NOMO-1 treated with dmso at 0.1 percent for 144 hours (cell line): ENCODE measurements at regions not wholly inside any gene's neighbourhood (a gene's known extent, or its start where the extent isn't known, plus 50 kb on each side); places are given as distances from the start of the nearest gene placed in this dataset.
"Not testable (repeated sequence)": the region's sequence is repeated elsewhere in the genome, so short reads cannot be mapped to it uniquely, and the experiment has no call there.

Experiments
- DNase-seq: peaks from one replicate; lab custom pipeline; 2025; ENCODE audit not compliant: unreplicated experiment; lab: John Stamatoyannopoulos, UW

GRCh38 chr5:122665051-122665450, 109.8 kb upstream of the SNX2 start:
- no peak for DNase-seq

DNA sequence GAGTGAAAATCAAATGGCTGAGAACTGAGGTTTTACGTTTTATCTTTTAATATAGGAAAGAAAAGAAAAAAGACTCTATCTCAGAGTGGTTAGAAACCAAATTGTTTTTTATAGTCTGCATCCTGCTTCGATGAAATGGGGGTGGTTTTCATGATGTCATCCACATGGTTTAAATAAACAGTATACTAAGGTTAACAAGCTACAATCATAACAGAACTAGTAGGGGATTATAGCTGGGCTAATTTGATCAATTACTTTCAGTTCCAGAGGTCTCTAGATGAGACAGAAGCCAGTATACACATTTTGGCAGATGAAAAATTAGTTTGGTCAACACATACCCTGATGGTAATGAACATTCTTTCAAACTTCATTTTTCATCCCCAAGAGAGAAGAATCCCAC, 106.3 kb upstream of the SNX2 start:
- DNase-seq = no peak

- not testable (repeated sequence) for DNase-seq
Observed at GRCh38 chr5:122669709-122670108, 105.2 kb upstream of the SNX2 start.

DNA sequence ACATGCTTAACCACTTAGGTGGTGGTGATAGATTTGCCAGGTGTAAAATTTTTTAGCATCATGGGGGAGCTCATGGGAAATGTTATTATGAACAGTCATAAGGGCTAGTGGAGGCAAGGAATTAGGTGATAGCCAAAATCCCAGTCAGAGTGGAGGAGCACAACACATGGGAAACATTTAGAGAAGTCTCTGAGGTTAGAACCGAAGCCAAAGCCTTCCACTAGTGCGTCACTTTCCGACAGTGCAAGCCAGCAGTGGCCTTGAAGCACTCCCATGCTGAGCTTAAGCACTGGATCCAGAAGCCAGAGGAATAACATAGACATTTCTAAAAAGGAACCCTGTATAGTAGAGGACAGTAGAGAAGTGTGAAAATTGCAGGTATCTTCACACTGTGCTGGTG, 101.5 kb upstream of the SNX2 start:
- no peak for DNase-seq

DNA sequence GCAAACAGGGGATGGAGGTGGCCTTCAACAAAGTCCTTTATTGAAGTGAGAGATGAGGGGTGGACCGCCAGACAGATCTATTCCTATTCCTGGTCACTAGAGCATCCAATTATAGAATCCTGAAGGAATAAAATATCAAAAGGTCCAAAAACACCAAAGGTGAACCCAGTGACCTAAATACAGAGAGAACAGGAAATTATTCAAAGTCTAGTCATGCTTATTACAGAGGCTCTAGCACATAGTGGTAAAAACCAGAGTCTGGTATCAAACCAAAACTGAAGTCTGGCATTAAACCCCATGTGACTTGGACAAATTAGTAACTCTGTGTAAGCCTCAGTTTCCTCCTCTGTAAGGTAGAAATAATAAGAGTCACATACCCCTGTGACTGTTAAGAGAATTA, 100.5 kb upstream of the SNX2 start:
- DNase-seq = no peak

DNA sequence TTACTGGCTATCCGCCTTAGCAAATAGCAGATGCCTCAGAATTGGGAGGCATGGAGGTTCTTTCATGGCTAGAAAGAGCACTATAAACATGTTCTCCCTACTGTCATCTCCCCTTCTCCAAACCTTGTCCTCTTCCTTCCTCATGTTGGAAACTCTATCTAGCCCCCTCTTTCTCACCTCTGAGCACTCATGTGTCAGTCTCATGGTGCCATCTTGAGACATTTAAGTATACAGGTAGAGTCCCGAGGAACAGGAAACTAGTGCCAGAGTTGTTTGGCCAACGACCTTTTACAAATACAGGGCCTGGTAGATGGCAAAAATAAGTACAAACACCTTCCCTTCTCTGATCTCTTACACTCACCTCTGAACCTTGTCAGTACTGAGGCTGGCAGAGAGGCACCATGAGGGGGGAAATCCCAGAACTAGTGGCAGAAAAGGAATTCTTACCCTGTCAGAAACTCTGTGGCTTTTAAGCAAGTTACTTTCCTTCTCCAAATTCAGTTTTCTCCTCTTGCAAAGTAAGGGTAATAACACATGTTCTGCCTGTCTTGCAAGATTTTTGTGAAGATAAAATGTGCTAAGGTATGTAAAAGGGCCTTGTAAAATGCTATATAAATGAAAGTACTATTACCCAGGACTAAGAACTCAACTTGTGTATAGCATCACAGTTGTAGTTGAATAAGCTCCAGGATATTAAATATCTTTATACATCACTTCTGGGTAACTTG, 94.1 kb upstream of the SNX2 start:
- no peak for DNase-seq

DNA sequence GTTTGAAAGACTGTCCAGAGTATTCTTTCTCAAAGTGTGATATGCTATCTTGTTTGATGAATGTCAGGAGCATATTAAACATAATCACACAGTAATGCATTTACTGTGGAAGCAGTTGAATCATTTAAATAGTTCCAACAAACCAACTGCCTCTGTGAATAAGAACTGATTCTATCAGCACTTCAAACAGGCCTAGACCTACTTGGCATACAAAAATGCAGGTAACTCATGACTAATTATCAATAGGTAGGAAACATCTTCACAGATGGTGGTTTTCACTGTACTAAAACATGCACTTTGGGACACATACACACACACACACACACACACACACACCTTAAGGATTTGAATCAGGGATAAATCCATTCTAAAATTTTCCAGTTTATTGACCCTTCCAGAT, 91.2 kb upstream of the SNX2 start:
- DNase-seq = no peak

GRCh38 chr5:122690266-122690665, 84.6 kb upstream of the SNX2 start:
- no peak for DNase-seq

DNA sequence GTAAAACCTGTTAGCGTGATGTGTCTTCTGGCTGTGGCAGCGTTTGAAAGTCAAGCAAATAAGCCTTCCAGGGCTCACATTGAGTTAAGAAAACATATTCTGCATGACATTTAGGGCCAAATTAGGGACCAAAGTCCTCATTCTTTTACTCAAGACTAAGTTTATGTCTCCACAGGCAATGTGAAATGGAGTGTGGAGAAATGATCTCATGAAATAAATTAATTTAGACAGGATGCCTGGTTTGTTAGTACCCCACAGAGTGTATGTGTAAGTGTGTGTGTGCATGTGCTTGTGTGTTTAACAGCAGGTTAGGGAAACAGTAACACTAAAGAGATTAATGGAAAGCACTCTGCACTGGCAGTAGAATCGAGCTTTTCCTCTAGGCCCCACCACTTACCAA, 82.9 kb upstream of the SNX2 start:
- DNase-seq = no peak

DNA sequence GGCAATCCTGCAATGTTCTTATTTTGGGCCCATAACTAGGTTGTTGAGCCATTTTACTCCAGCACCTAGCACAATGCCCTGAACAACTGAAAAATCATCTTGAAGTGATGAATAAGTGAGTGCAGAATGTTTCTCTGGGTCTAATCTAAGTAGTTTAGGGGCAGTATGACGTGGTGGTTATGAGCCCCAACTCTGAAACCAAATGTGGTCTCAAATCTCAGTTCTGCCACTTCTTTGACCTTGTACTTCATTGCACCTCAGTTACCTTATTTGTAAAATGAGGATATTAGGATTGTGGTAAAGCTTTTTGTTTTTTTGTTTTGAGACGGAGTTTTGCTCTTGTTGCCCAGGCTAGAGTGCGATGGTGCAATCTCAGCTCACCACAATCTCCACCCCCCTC, 80.9 kb upstream of the SNX2 start:
- no peak for DNase-seq

DNA sequence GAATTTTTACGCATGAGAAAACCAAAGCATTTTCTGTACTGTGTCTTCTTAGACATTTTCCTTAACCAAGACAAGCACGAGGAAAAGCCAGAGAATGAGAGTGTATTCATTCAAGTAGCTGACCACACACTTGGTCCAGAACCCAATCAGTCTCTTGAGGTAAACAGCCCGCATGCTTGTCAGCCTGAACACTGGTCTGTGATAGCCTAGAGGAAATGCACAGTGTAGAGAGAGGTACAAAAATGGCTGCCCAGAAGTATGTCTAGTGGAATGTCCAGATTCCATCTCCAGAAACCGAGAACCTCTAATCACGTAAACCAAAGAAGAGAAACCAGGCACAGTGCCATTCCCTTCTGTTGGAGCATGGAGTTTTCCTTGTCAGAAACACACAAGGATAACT, 80.0 kb upstream of the SNX2 start:
- no peak for DNase-seq

GRCh38 chr5:122696735-122697134, 78.1 kb upstream of the SNX2 start:
- DNase-seq = peak; percentile 31

- no peak for DNase-seq
Observed at GRCh38 chr5:122697191-122697590, 77.7 kb upstream of the SNX2 start.

- no peak for DNase-seq
Observed at GRCh38 chr5:122699201-122699600, 75.7 kb upstream of the SNX2 start.

- no peak for DNase-seq
Observed at GRCh38 chr5:122701640-122702523, 73.0 kb upstream of the SNX2 start.

DNA sequence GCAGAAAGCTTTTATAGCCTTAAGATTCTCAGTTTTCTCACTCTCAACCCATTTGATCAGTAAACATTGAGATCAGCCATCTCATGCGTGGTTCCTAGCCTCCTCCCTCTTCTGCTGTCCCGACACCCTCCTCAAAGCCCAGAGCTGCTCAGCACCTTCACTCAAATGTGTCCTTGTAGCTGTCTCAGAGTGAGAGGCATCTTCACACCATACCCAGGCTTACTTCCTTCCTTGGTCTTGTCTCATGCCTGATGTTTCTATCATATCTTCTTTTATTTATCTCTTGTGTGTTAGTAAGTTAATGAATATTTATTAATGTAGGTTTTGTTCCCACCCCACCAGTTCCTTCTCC, 72.4 kb upstream of the SNX2 start:
- no peak for DNase-seq

DNA sequence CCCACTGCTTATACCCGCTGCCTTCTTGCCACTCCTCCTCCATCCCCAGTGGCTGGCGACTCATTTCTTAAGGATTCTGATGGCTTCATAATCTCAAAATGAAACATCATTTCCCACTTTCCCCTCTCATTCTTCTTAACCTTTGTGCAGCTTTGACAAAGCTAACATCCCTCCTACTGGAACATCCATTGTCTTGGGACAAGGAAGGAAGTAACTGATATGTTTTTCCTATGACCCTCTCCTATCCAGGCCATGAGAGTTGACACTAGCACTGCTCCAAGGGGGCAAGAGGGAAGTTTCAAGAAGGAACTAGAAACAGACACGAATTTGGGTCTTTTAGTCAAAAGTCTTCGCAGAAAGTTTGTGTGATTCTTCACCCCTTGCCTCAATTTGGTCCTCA, 71.7 kb upstream of the SNX2 start:
- DNase-seq = no peak

DNA sequence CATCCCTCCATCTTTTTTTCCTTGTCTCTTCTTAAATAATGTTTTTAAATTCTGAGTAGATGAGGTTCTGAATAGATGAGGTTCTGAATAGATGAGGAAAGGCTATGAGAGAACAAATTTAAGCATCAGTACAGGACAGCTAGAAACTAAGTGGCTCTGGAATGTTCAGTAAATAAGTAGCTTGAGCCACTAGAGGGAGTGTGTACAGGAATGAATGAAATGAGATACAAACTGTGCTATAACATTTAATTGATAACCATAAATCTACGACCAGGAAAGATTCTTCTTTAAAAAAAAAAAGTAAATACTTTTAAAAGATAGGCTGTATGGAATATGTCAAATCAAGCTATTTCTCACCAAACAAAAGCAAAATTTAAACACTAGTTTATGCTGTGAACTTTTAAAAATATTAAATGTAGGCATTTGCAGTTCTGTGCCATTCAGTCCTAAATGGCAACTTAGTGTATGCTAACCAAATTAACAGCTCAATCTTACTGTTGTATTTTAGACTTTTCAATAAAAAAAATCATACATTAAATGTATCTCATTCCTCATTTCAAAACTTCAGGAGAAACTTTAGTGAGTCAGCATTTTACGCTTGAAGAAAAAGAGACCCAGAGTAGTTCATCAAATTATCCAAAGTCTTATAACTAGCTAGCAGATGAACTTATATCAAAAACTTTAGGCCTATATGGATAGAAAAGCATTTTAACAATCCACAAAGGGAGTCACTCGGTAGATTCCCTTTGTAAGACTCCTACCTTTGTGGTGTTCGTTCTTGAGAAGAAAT, 70.4 kb upstream of the SNX2 start:
- DNase-seq = peak; percentile 33

DNA sequence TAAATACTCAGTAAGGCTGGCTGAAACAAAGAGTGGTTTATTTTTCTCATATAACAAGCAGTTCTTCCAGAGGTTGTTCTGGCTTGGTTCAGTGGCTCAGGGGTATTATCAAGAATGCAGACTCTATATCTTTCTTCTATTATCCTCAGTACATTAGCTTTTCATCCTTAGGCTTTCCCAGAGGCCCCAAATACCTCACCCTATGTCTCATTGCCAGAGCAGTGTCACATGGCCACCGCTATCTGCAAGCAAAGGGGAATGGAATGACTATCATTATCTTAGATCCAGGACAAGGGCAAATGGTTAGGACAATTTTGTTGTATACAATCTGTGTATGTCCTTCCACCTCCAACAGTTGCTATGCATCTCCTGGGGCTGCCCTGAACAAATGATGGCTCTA, 69.0 kb upstream of the SNX2 start:
- no peak for DNase-seq

DNA sequence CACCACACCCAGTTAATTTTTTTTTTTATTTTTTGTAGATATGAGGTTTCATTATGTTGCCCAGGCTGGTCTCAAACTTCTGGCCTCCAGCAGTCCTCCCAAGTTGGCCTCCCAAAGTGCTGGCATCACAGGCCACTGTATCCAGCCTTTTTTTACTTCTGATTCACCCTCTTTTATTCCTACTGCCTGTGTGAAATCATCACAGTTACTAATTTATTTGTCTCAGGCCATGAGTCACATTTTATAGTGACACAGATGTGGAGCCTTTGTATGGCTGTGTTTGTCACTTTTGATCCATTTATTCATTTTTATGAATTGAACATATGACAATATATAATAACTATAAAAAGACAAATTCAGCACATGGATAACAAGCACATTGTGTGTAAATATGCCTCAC, 67.1 kb upstream of the SNX2 start:
- no peak for DNase-seq

- DNase-seq = no peak
Observed at GRCh38 chr5:122713041-122713440, 61.8 kb upstream of the SNX2 start.

GRCh38 chr5:122715095-122715494, 59.8 kb upstream of the SNX2 start:
- no peak for DNase-seq
